GM06990 (cell line): ENCODE measurements at regions not wholly inside any gene's neighbourhood (a gene's known extent, or its start where the extent isn't known, plus 50 kb on each side); places are given as distances from the start of the nearest gene placed in this dataset.

ENCODE experiments used
- DNase-seq: peaks from one replicate; pipeline ENCODE4 v3.0.0-alpha.2; 2011; ENCODE audit not compliant: insufficient read length; ENCODE audit errors: extremely low read depth
- H3K27me3 ChIP-seq: replicated peaks from 2 replicates; pipeline ENCODE4 v1.6.0; 2011; ENCODE audit warnings: low read length; ENCODE audit not compliant: control insufficient read depth, insufficient read depth
- H3K36me3 ChIP-seq: 2 replicates; pipeline ENCODE4 v1.5.1; 2011; ENCODE audit warnings: low read length; ENCODE audit not compliant: control insufficient read depth, insufficient read depth
- H3K4me3 ChIP-seq: replicated peaks from 2 replicates; pipeline ENCODE4 v1.5.1; 2011; ENCODE audit warnings: low read depth, mild to moderate bottlenecking, control low read depth, low read length
- CTCF ChIP-seq: IDR thresholded peaks from 2 replicates; pipeline ENCODE4 v1.5.1; 2011; ENCODE audit warnings: low read length, control low read depth, mild to moderate bottlenecking, inconsistent platforms; ENCODE audit not compliant: insufficient read depth, poor library complexity, severe bottlenecking

- no peak overlapping the region for H3K4me3 ChIP-seq
- no peaks in the 10 kb centered on the region for H3K27me3 ChIP-seq
- no peaks in the 10 kb centered on the region for H3K36me3 ChIP-seq
- no peak for DNase-seq
- TF ChIP-seq CTCF: no peak
These were observed 104.0 kb upstream of the ARHGEF9 start for GRCh38 chrX:63889001-63889400.

GRCh38 chrX:63884821-63885790 is 100.1 kb upstream of the ARHGEF9 start:
- no peak overlapping the region for H3K4me3 ChIP-seq
- H3K36me3 ChIP-seq: no peaks in the 10 kb centered on the region
- DNase-seq: no peak
- no peaks in the 10 kb centered on the region for H3K27me3 ChIP-seq
- no peak for TF ChIP-seq CTCF

- H3K36me3 ChIP-seq: no peaks in the 10 kb centered on the region
- no peak for TF ChIP-seq CTCF
- H3K4me3 ChIP-seq: no peak overlapping the region
- H3K27me3 ChIP-seq: no peaks in the 10 kb centered on the region
- DNase-seq: no peak
These were observed 84.5 kb upstream of the ARHGEF9 start for GRCh38 chrX:63869506-63869905.

- DNase-seq: no peak
- Histone ChIP-seq H3K4me3 (no peak overlapping the region), H3K27me3 (no peaks in the 10 kb centered on the region), H3K36me3 (no peaks in the 10 kb centered on the region)
- no peak for TF ChIP-seq CTCF
These were observed 70.9 kb upstream of the ARHGEF9 start for GRCh38 chrX:63855896-63856295.

GRCh38 chrX:63835361-63835760 is 50.3 kb upstream of the ARHGEF9 start:
- no peak for DNase-seq
- no peak for TF ChIP-seq CTCF
- H3K36me3 ChIP-seq: no peaks in the 10 kb centered on the region
- H3K4me3 ChIP-seq: no peak overlapping the region
- no peaks in the 10 kb centered on the region for H3K27me3 ChIP-seq
